DND-41 (cell line): ENCODE measurements at regions not wholly inside any gene's neighbourhood (a gene's known extent, or its start where the extent isn't known, plus 50 kb on each side); places are given as distances from the start of the nearest gene placed in this dataset.

ENCODE experiments used
- ATAC-seq: fragments of 200-7000 bp; cut with Tn5 transposase; 3 replicates; pipeline ENCODE4 v1.9.1; 2021; ENCODE audit warnings: low read depth; ENCODE audit not compliant: insufficient read depth
- DNase-seq: peaks from one replicate; pipeline ENCODE4 v3.0.0-alpha.2; 2020
- H2AFZ ChIP-seq: 2 replicates; pipeline ENCODE4 v1.6.0; 2012; ENCODE audit warnings: low read depth, low read length
- H3K27ac ChIP-seq: 2 replicates; pipeline ENCODE4 v1.5.1; 2012; ENCODE audit warnings: low read length, inconsistent platforms
- H3K27me3 ChIP-seq: fragments of 200-600 bp; sonication (generic); 2 replicates; pipeline ENCODE4 v1.6.0; 2012; ENCODE audit warnings: low read length, mild to moderate bottlenecking, inconsistent platforms; ENCODE audit not compliant: insufficient read depth, poor library complexity
- H3K36me3 ChIP-seq: 2 replicates; pipeline ENCODE4 v1.5.1; 2012; ENCODE audit warnings: low read length, inconsistent platforms; ENCODE audit not compliant: insufficient read depth
- H3K4me1 ChIP-seq: 2 replicates; pipeline ENCODE4 v1.5.1; 2012; ENCODE audit warnings: mild to moderate bottlenecking, low read length; ENCODE audit not compliant: insufficient read depth
- H3K4me2 ChIP-seq: 2 replicates; pipeline ENCODE4 v1.6.0; 2012; ENCODE audit warnings: mild to moderate bottlenecking, moderate library complexity, low read length, inconsistent platforms; ENCODE audit not compliant: insufficient read depth
- H3K4me3 ChIP-seq, 2 experiments: fragments of 200-600 bp in 1 of 2; shearing (Covaris generic) in 1 of 2; 2 replicates each; pipeline ENCODE4 v1.5.1; 2012 to 2016; ENCODE audit warnings: inconsistent platforms in 2 of 2, low read length in 2 of 2, mild to moderate bottlenecking in 2 of 2, low read depth in 1 of 2, moderate library complexity in 1 of 2
- H3K79me2 ChIP-seq: 2 replicates; pipeline ENCODE4 v1.6.0; 2012; ENCODE audit warnings: low read length, inconsistent platforms; ENCODE audit not compliant: insufficient read depth
- H3K9ac ChIP-seq: 2 replicates; pipeline ENCODE4 v1.6.0; 2012; ENCODE audit warnings: low read depth, mild to moderate bottlenecking, inconsistent platforms, low read length, moderate library complexity
- H3K9me3 ChIP-seq: 2 replicates; pipeline ENCODE4 v1.5.1; 2012; ENCODE audit warnings: low read length, moderate library complexity, mild to moderate bottlenecking, inconsistent platforms; ENCODE audit not compliant: insufficient read depth, severe bottlenecking
- H4K20me1 ChIP-seq: 2 replicates; pipeline ENCODE4 v1.6.0; 2012; ENCODE audit warnings: low read length; ENCODE audit not compliant: insufficient read depth
- EZH2 ChIP-seq: IDR thresholded peaks from 3 replicates; pipeline ENCODE4 v1.6.1; 2012; ENCODE audit warnings: borderline replicate concordance, low read depth, mild to moderate bottlenecking, moderate library complexity, low read length, inconsistent platforms; ENCODE audit not compliant: severe bottlenecking
- TF ChIP-seq, protein P1 (sequence below): IDR thresholded peaks from 2 replicates; pipeline ENCODE4 v1.5.1; 2012; ENCODE audit warnings: borderline replicate concordance, low read length, moderate library complexity, mild to moderate bottlenecking; ENCODE audit not compliant: poor library complexity, severe bottlenecking; ENCODE audit errors: extremely low read depth

- H4K20me1 ChIP-seq: no peaks in the 10 kb centered on the region
- no peak overlapping the region for H3K27ac ChIP-seq
- no peak overlapping the region for H2AFZ ChIP-seq
- TF ChIP-seq, protein P1, sequence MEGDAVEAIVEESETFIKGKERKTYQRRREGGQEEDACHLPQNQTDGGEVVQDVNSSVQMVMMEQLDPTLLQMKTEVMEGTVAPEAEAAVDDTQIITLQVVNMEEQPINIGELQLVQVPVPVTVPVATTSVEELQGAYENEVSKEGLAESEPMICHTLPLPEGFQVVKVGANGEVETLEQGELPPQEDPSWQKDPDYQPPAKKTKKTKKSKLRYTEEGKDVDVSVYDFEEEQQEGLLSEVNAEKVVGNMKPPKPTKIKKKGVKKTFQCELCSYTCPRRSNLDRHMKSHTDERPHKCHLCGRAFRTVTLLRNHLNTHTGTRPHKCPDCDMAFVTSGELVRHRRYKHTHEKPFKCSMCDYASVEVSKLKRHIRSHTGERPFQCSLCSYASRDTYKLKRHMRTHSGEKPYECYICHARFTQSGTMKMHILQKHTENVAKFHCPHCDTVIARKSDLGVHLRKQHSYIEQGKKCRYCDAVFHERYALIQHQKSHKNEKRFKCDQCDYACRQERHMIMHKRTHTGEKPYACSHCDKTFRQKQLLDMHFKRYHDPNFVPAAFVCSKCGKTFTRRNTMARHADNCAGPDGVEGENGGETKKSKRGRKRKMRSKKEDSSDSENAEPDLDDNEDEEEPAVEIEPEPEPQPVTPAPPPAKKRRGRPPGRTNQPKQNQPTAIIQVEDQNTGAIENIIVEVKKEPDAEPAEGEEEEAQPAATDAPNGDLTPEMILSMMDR: no peak
- no peak for TF ChIP-seq EZH2
- H3K4me1 ChIP-seq: no peaks in the 10 kb centered on the region
- H3K9me3 ChIP-seq: no peaks in the 10 kb centered on the region
- H3K4me3 ChIP-seq: no peak overlapping the region
- H3K79me2 ChIP-seq: no peaks in the 10 kb centered on the region
- H3K4me2 ChIP-seq: no peak overlapping the region
- DNase-seq (no peak), ATAC-seq (no peak)
- no peaks in the 10 kb centered on the region for H3K36me3 ChIP-seq
- no peak overlapping the region for H3K9ac ChIP-seq
- no peaks in the 10 kb centered on the region for H3K27me3 ChIP-seq
These were observed 1232.0 kb upstream of the FAM98A start for GRCh38 chr2:34831096-34831495.

- H3K4me2 ChIP-seq: no peak overlapping the region
- no peaks in the 10 kb centered on the region for H4K20me1 ChIP-seq
- TF ChIP-seq, protein P1: no peak
- no peak for TF ChIP-seq EZH2
- ATAC-seq (no peak), DNase-seq (no peak)
- H3K27me3 ChIP-seq: no peaks in the 10 kb centered on the region
- no peak overlapping the region for H3K27ac ChIP-seq
- H3K4me1 ChIP-seq: no peaks in the 10 kb centered on the region
- no peaks in the 10 kb centered on the region for H3K79me2 ChIP-seq
- H3K9ac ChIP-seq: no peak overlapping the region
- H2AFZ ChIP-seq: no peak overlapping the region
- H3K36me3 ChIP-seq: no peaks in the 10 kb centered on the region
- H3K9me3 ChIP-seq: no peaks in the 10 kb centered on the region
- no peak overlapping the region for H3K4me3 ChIP-seq
These were observed 1229.4 kb upstream of the FAM98A start for GRCh38 chr2:34828481-34828880.

DNA sequence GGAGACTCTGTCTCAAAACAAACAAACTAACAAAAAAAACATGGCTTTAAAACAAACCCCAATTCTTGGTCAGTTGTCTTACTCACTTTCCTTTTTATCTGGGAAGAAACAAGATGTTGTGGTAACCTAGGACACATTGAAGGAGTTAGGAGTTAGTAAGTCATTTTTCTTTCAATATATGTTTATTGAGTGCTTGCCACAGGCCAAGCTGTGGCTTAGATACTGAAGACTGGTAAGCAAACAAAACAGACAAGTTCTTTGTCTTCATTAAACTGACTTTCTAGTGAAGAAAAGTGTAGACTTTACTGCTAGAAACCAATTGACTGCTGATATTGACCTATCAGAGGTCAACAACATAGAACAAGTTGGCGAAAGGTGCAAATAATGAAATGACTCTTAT, 1228.3 kb upstream of the FAM98A start:
- no peak overlapping the region for H3K4me3 ChIP-seq
- no peaks in the 10 kb centered on the region for H3K79me2 ChIP-seq
- no peak overlapping the region for H3K4me2 ChIP-seq
- ATAC-seq: no peak
- H3K9me3 ChIP-seq: no peaks in the 10 kb centered on the region
- TF ChIP-seq, protein P1: no peak
- H3K27me3 ChIP-seq: no peaks in the 10 kb centered on the region
- H3K36me3 ChIP-seq: no peaks in the 10 kb centered on the region
- no peaks in the 10 kb centered on the region for H4K20me1 ChIP-seq
- H3K4me1 ChIP-seq: no peaks in the 10 kb centered on the region
- H3K27ac ChIP-seq: no peak overlapping the region
- no peak overlapping the region for H2AFZ ChIP-seq
- DNase-seq: no peak
- no peak overlapping the region for H3K9ac ChIP-seq

DNA sequence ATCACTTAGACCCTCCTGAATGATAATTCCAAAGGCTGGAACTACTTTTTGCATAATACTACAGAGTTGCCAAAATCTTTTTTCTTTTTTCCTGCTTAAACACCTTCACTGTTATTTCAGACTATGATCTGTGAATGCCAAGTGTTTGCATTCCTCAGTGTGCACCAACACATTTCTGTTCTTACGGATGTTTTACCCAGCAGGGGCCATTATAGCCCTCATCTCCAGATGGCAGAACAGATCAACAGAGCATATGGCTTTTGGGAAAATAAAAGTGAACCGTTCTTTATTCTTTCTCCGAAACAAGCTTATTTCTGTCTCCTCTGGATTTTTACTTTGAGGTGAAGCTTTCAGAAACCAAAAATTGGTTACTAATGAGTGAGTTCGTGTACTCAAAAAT, 1226.6 kb upstream of the FAM98A start:
- no peak overlapping the region for H3K4me2 ChIP-seq
- no peak overlapping the region for H3K4me3 ChIP-seq
- DNase-seq: no peak
- H3K9ac ChIP-seq: no peak overlapping the region
- TF ChIP-seq, protein P1: no peak
- TF ChIP-seq EZH2: no peak
- H3K27ac ChIP-seq: no peak overlapping the region
- no peak overlapping the region for H2AFZ ChIP-seq
- H3K79me2 ChIP-seq: no peaks in the 10 kb centered on the region
- no peaks in the 10 kb centered on the region for H4K20me1 ChIP-seq
- no peaks in the 10 kb centered on the region for H3K36me3 ChIP-seq
- H3K4me1 ChIP-seq: no peaks in the 10 kb centered on the region
- ATAC-seq: no peak
- no peaks in the 10 kb centered on the region for H3K9me3 ChIP-seq
- no peaks in the 10 kb centered on the region for H3K27me3 ChIP-seq
